Type B pancreatic cell (in vitro differentiated cells): ENCODE measurements at regions not wholly inside any gene's neighbourhood (a gene's known extent, or its start where the extent isn't known, plus 50 kb on each side); places are given as distances from the start of the nearest gene placed in this dataset.

Source experiments
- DNase-seq: peaks from one replicate; pipeline ENCODE4 v3.0.0; 2021; ENCODE audit warnings: mixed read lengths; ENCODE audit not compliant: unreplicated experiment; ENCODE audit errors: extremely low spot score
- H3K27ac Mint-ChIP-seq: 2 replicates; pipeline ENCODE4 v1.8.0; 2021; ENCODE audit warnings: mild to moderate bottlenecking, mixed read lengths
- H3K27me3 Mint-ChIP-seq: 2 replicates; pipeline ENCODE4 v1.8.0; 2021; ENCODE audit warnings: mixed read lengths
- H3K36me3 Mint-ChIP-seq: 2 replicates; pipeline ENCODE4 v1.8.0; 2021; ENCODE audit warnings: mixed read lengths
- H3K4me1 Mint-ChIP-seq: one replicate; pipeline ENCODE4 v1.8.0; 2021; ENCODE audit warnings: mixed read lengths; ENCODE audit not compliant: unreplicated experiment
- H3K4me3 Mint-ChIP-seq: 2 replicates; pipeline ENCODE4 v1.8.0; 2021; ENCODE audit warnings: mild to moderate bottlenecking, mixed read lengths
- H3K9me3 Mint-ChIP-seq: 2 replicates; pipeline ENCODE4 v1.8.0; 2021; ENCODE audit warnings: mixed read lengths
- CTCF ChIP-seq: fragments of 200-600 bp; sonication (generic); conservative IDR thresholded peaks from 2 replicates; pipeline ENCODE4 v1.5.0; 2021; ENCODE audit warnings: antibody characterized with exemption, mild to moderate bottlenecking

DNA sequence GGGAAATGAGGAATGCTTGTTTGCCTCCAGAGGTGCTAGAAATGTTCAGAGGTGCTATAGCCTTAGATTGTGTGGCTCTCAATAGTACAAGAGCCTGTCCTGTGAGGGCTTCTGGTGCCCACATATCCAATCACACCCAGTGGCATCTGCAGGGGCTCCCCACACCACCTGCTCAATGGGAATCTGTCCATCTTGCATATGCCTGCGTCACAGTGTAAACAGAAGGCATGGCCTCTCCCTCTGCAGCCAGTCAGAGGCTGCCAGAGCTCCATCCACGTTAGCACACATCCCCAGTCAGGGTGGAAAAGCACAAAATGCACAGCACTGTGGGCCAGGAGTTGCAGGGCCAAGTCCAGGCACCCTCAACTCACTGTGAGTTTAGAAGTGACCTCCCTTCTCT lies 113.6 kb upstream of the GRIK3 start:
- no peak overlapping the region for H3K27ac Mint-ChIP-seq
- peaks cover 42% of the 10 kb centered on the region for H3K27me3 Mint-ChIP-seq
- H3K4me1 Mint-ChIP-seq = no peaks in the 10 kb centered on the region
- no peaks in the 10 kb centered on the region for H3K36me3 Mint-ChIP-seq
- no peaks in the 10 kb centered on the region for H3K9me3 Mint-ChIP-seq
- TF ChIP-seq CTCF = no peak
- DNase-seq = peak; percentile 16
- no peak overlapping the region for H3K4me3 Mint-ChIP-seq

GRCh38 chr1:37148663-37149062 lies 114.3 kb upstream of the GRIK3 start:
- no peak for DNase-seq

DNA sequence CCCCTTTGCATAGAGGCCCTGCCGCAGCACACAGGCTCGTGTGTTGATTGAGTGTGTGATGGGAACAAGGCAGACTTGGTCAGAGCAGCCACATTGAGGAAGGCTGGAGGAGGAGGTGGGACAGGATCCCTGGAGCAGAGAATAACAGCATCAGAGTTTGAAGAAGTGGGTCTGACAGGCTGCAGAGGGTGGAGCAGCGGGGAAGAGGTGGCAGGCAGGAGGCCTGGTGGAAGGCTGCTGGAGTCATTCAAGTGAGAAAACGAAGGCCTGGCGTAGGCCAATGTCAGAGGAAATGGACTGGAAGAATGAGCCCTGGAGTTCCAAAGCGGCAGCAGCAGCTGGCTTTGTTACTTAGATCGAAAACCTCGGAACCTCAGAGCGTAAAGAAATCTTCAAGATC lies 115.0 kb upstream of the GRIK3 start:
- Mint-ChIP-seq H3K4me3 (no peak overlapping the region), H3K27me3 (peaks cover 41% of the 10 kb centered on the region), H3K4me1 (no peaks in the 10 kb centered on the region), H3K9me3 (no peaks in the 10 kb centered on the region), H3K36me3 (no peaks in the 10 kb centered on the region), H3K27ac (no peak overlapping the region)
- no peak for TF ChIP-seq CTCF
- peak; percentile 16 for DNase-seq

More at GRCh38 chr1:37148663-37149062, 114.3 kb upstream of the GRIK3 start:
- no peaks in the 10 kb centered on the region for H3K9me3 Mint-ChIP-seq
- H3K36me3 Mint-ChIP-seq = no peaks in the 10 kb centered on the region
- no peak overlapping the region for H3K4me3 Mint-ChIP-seq
- peaks cover 36% of the 10 kb centered on the region for H3K27me3 Mint-ChIP-seq
- H3K4me1 Mint-ChIP-seq = no peaks in the 10 kb centered on the region
- no peak overlapping the region for H3K27ac Mint-ChIP-seq
- TF ChIP-seq CTCF = no peak

GRCh38 chr1:37150986-37151385 lies 116.7 kb upstream of the GRIK3 start:
- Mint-ChIP-seq H3K4me1 (no peaks in the 10 kb centered on the region), H3K36me3 (no peaks in the 10 kb centered on the region), H3K9me3 (no peaks in the 10 kb centered on the region), H3K4me3 (no peak overlapping the region), H3K27me3 (peaks cover 36% of the 10 kb centered on the region), H3K27ac (no peak overlapping the region)
- DNase-seq = peak; percentile 37
- no peak for TF ChIP-seq CTCF

- Mint-ChIP-seq H3K27ac (no peak overlapping the region), H3K4me3 (no peak overlapping the region), H3K36me3 (no peaks in the 10 kb centered on the region), H3K27me3 (peaks cover 38% of the 10 kb centered on the region), H3K9me3 (no peaks in the 10 kb centered on the region), H3K4me1 (no peaks in the 10 kb centered on the region)
- no peak for TF ChIP-seq CTCF
- DNase-seq = peak; percentile 40
Measured at GRCh38 chr1:37151789-37152188, 117.5 kb upstream of the GRIK3 start.

DNA sequence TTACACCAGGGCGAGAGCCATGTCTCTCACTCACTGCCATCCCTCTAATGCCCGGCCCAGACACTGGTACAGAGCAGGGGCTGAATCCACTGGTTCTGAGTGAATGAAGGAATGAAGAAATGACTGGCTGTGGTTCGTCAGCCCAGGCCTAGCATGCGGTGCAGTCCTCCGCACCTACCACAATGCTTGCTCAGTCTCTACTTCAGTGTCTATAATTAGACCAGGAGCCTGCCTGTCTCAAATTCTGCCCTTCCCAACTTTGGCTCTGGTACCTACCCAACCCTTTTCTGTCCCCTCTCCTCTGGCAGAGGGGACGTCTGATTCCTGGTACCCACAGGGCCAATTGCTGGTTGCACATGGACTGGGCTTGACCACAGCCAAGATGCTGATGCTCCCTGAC lies 118.2 kb upstream of the GRIK3 start:
- TF ChIP-seq CTCF = no peak
- no peak overlapping the region for H3K4me3 Mint-ChIP-seq
- no peaks in the 10 kb centered on the region for H3K36me3 Mint-ChIP-seq
- DNase-seq = peak; percentile 43
- peaks cover 35% of the 10 kb centered on the region for H3K27me3 Mint-ChIP-seq
- H3K4me1 Mint-ChIP-seq = no peaks in the 10 kb centered on the region
- no peak overlapping the region for H3K27ac Mint-ChIP-seq
- no peaks in the 10 kb centered on the region for H3K9me3 Mint-ChIP-seq
